ENCODE measurements at regions not wholly inside any gene's neighbourhood (a gene's known extent, or its start where the extent isn't known, plus 50 kb on each side); places are given as distances from the start of the nearest gene placed in this dataset.

GRCh38 chr13:57829496-57829895, 198.0 kb downstream of the PCDH17 start:
- TF ChIP-seq NCOR1 (IDR thresholded peaks at IDR 0.05; ENCODE audit: borderline replicate concordance, low read length) (no peak), SMARCC2 (IDR thresholded peaks at IDR 0.05) (no peak), CTCF (CRISPR knock-in tag; IDR thresholded peaks at IDR 0.05) (no peak), ZFX (CRISPR knock-in tag; IDR thresholded peaks at IDR 0.05; ENCODE audit: low read depth) (no peak), NR2F6 (IDR thresholded peaks at IDR 0.05) (no peak), NR2F6 (CRISPR knock-in tag; IDR thresholded peaks at IDR 0.05) (no peak)

Measured in HepG2 (cell line).